ENCODE measurements at regions not wholly inside any gene's neighbourhood (a gene's known extent, or its start where the extent isn't known, plus 50 kb on each side); places are given as distances from the start of the nearest gene placed in this dataset.

DNA sequence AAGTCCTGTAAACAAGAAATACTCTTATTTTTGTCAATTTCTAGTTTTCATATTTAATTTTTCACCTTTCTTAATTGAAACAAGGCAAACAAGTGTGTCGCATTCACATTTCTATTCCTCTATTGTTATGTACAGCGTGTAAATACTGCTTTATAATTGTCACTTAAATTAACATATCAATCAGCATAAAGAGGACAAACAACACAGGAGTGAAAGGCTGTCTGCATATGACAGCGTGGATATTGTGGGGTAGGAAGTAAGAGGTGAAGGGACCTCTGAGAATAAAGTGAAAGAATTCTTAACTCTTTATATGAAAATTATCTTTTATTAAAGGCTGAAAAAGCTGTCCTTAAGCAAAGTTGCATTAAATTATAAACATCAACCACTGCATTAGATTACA, 797.9 kb upstream of the COBL start:
- H3K27me3 ChIP-seq (ENCODE audit: control insufficient read depth, insufficient read depth, low read length, poor library complexity, severe bottlenecking), result no peaks in the 10 kb centered on the region
- Mint-ChIP-seq H3K27ac (peak overlapping the region; percentile 4), H3K4me1 (peaks cover 35% of the 10 kb centered on the region), H3K27me3 (ENCODE audit: insufficient read depth) (no peaks in the 10 kb centered on the region), H3K9me3 (no peaks in the 10 kb centered on the region), H3K36me3 (ENCODE audit: low read depth) (no peaks in the 10 kb centered on the region), H3K4me3 (no peak overlapping the region)
- H3K36me3 ChIP-seq (ENCODE audit: control insufficient read depth, insufficient read depth, low read length), result no peaks in the 10 kb centered on the region
- no peaks in the 10 kb centered on the region for H3K4me1 ChIP-seq (ENCODE audit: control insufficient read depth, insufficient read depth, low read length)
- H3K9ac ChIP-seq (ENCODE audit: extremely low read depth, low read length, poor library complexity, severe bottlenecking), result no peak overlapping the region
- WGBS, 2 experiments (ENCODE audit: insufficient coverage in 1 of 2, insufficient read length in 1 of 2), result 52% methylated on average over 3 of the region's 3 CpGs; no CpG with 5 or more reads in 1 of the 2 experiments
- TF ChIP-seq, protein P1, sequence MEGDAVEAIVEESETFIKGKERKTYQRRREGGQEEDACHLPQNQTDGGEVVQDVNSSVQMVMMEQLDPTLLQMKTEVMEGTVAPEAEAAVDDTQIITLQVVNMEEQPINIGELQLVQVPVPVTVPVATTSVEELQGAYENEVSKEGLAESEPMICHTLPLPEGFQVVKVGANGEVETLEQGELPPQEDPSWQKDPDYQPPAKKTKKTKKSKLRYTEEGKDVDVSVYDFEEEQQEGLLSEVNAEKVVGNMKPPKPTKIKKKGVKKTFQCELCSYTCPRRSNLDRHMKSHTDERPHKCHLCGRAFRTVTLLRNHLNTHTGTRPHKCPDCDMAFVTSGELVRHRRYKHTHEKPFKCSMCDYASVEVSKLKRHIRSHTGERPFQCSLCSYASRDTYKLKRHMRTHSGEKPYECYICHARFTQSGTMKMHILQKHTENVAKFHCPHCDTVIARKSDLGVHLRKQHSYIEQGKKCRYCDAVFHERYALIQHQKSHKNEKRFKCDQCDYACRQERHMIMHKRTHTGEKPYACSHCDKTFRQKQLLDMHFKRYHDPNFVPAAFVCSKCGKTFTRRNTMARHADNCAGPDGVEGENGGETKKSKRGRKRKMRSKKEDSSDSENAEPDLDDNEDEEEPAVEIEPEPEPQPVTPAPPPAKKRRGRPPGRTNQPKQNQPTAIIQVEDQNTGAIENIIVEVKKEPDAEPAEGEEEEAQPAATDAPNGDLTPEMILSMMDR (conservative IDR thresholded peaks at IDR 0.05), result no peak
- H3K9me3 ChIP-seq (ENCODE audit: control insufficient read depth, low read length), result no peaks in the 10 kb centered on the region
- DNase-seq, result no peak
- H3K4me3 ChIP-seq (ENCODE audit: low read length), result no peak overlapping the region
- H3K27ac ChIP-seq (ENCODE audit: low read depth, low read length), result no peak overlapping the region

DNA sequence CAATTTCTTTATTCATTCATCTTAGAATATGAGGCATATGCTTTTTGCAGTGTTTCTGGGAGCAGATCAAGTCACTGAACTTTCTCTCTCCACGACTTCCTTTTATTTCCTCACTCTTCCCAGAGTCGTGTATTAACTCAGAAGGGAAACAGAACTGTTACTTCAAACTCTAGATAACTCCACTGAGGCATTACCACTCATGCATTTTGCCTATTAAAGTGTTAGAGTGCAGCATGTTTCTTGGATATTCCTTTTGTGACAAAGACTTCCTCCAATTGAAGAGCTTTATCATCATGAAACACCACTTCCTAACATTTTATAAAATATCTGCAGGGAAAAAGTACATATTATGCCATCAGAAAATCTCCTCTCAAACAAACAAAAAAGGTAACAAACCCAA, 797.4 kb upstream of the COBL start:
- no peak overlapping the region for H3K9ac ChIP-seq (ENCODE audit: extremely low read depth, low read length, poor library complexity, severe bottlenecking)
- Mint-ChIP-seq H3K27me3 (ENCODE audit: insufficient read depth) (no peaks in the 10 kb centered on the region), H3K4me1 (peaks cover 31% of the 10 kb centered on the region), H3K36me3 (ENCODE audit: low read depth) (no peaks in the 10 kb centered on the region), H3K27ac (peak overlapping the region; percentile 4), H3K4me3 (no peak overlapping the region), H3K9me3 (no peaks in the 10 kb centered on the region)
- no peaks in the 10 kb centered on the region for H3K27me3 ChIP-seq (ENCODE audit: control insufficient read depth, insufficient read depth, low read length, poor library complexity, severe bottlenecking)
- TF ChIP-seq, protein P1 (conservative IDR thresholded peaks at IDR 0.05), result no peak
- DNase-seq, result no peak
- no peaks in the 10 kb centered on the region for H3K9me3 ChIP-seq (ENCODE audit: control insufficient read depth, low read length)
- 50 to 60% methylated on average over 1 to 2 of the region's 2 CpGs for WGBS, 2 experiments (ENCODE audit: insufficient coverage in 1 of 2, insufficient read length in 1 of 2)
- no peak overlapping the region for H3K27ac ChIP-seq (ENCODE audit: low read depth, low read length)
- H3K36me3 ChIP-seq (ENCODE audit: control insufficient read depth, insufficient read depth, low read length), result no peaks in the 10 kb centered on the region
- no peak overlapping the region for H3K4me3 ChIP-seq (ENCODE audit: low read length)
- H3K4me1 ChIP-seq (ENCODE audit: control insufficient read depth, insufficient read depth, low read length), result no peaks in the 10 kb centered on the region

DNA sequence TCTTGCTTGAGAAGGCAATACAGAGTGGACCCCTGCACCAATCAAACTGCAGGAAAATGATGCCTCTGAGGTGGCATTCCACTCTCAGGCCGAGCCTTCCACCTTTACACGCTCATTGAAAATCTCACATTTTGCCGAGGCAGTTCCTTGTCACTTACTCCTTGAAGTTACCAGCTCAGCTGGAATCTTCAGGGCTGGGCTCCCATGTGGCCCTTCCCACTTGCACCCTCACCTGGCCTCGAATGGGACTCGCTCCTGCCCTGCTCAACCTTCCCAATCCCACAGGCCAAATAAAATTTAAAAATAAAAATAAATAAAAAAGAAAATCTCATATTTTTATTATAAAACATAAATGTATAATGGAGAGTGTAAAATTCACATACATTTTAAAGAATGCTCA, 790.7 kb upstream of the COBL start:
- WGBS, 2 experiments (ENCODE audit: insufficient coverage in 1 of 2, insufficient read length in 1 of 2), result 85 to 96% methylated on average over 3 to 5 of the region's 5 CpGs
- H3K27me3 Mint-ChIP-seq (ENCODE audit: insufficient read depth), result no peaks in the 10 kb centered on the region

More for the DNA sequence above, 790.7 kb upstream of the COBL start:
- Histone ChIP-seq H3K9me3 (ENCODE audit: control insufficient read depth, low read length) (no peaks in the 10 kb centered on the region), H3K4me1 (ENCODE audit: control insufficient read depth, insufficient read depth, low read length) (no peaks in the 10 kb centered on the region), H3K27ac (ENCODE audit: low read depth, low read length) (no peak overlapping the region), H3K4me3 (ENCODE audit: low read length) (no peak overlapping the region), H3K9ac (ENCODE audit: extremely low read depth, low read length, poor library complexity, severe bottlenecking) (no peak overlapping the region), H3K27me3 (ENCODE audit: control insufficient read depth, insufficient read depth, low read length, poor library complexity, severe bottlenecking) (no peaks in the 10 kb centered on the region), H3K36me3 (ENCODE audit: control insufficient read depth, insufficient read depth, low read length) (no peaks in the 10 kb centered on the region)
- no peak overlapping the region for H3K27ac Mint-ChIP-seq
- H3K36me3 Mint-ChIP-seq (ENCODE audit: low read depth), result no peaks in the 10 kb centered on the region
- H3K9me3 Mint-ChIP-seq, result no peaks in the 10 kb centered on the region
- DNase-seq, result no peak
- no peaks in the 10 kb centered on the region for H3K4me1 Mint-ChIP-seq
- TF ChIP-seq, protein P1 (conservative IDR thresholded peaks at IDR 0.05), result peak; percentile 23
- no peak overlapping the region for H3K4me3 Mint-ChIP-seq
